NCI-H1092 treated with DMSO at 0.1 percent for 48 hours (cell line): ENCODE measurements at regions not wholly inside any gene's neighbourhood (a gene's known extent, or its start where the extent isn't known, plus 50 kb on each side); places are given as distances from the start of the nearest gene placed in this dataset.
"Not testable (repeated sequence)": the region's sequence is repeated elsewhere in the genome, so short reads cannot be mapped to it uniquely, and the experiment has no call there.

Source experiments
- DNase-seq: peaks from one replicate; lab custom pipeline; 2025; lab: John Stamatoyannopoulos, UW

DNA sequence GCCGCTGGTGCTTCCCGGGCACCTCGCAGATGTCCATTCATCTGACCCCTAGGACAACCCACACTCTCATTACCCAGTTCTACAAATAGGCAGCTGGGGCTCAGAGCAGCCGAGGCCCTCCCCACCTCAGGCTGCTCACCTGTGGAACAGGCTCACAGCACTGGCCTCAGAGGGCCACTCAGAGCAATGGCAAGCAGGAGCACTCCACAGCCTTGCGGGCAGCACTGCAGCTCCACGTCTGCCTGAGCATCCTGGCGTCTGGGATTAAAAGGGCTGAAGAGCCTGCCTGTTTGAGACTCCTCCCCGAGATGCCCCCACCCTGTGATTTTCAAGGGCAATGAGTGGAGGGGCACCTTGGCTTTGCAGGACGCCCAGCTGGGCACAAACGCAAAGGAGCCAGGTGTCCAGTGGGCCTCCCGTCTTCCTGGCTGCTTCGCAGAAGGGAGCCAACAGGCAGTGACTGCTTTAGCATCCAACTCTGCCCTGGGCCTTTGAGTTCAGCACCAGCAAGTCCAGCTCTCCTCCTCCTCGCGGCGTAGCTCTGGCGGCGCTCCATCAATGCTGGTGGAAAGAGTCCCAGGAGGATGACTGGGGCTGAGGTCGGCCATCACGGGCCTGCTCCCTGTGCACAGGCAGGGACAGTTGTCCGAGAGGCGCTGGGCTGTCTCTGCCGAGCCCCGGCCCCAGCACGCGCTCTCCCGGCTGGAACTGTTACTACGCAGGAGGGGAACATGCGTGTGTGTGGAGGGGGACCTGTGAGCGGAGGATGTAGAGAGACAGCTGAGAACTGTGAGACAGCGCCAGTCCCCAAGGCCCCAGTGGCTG lies 297.2 kb downstream of the NDUFA10 start:
- DNase-seq, result no peak

DNA sequence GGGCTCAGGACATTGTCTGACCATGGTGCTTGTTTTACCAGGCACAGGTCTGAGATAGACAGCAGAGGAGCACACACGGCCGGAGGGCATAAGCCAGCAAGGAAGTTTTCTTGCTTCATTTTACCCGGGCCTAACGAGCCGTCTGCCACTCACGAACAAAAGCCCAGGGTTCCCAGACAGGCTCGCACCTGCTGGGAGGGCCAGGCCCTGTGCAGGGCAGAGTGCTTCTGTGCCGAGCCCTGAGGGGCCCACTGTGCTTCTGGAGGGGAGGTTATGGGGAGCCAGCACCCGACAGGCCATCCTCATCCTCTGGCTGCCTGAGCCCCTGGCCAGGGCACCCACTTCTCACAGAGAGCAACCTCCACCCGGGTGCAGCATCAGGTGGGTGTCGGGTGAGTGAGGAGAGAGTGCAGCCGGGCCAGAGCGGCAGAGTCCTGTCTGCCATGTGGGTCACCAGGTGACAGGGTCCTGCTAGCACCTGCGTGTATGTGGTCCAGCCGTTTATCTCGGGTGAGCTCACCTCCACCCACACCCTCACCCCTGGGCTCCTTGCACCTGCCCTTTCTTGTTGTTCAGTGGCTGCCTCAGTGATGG lies 297.9 kb downstream of the NDUFA10 start:
- DNase-seq, result no peak

DNA sequence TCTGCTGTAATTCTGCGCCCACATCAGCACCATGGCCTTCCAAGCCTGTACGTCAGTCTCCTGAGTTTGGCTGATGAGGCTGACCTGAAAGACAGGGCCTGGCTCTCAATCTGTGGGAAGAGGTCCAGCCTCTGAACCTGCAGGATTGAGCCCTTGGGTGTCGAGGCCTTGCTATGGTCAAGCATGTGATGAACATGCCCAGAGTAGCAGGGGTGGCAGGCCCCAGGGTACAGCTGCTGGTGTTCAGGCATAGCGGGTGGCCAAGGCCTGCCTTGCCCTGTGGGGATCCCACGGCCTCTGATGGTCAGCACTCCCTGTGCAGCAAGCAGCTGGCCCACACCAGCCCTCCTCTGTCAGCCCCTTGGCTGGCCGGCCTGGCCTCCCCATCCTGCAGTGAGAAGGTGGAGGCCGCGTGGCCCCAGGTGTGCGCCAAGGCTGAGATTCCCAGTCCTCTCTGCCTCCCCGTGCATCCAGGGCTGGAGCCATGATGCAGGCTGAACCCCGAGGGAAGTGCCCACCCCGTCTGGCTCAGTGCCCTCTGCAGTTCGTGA lies 298.4 kb downstream of the NDUFA10 start:
- DNase-seq, result no peak

DNA sequence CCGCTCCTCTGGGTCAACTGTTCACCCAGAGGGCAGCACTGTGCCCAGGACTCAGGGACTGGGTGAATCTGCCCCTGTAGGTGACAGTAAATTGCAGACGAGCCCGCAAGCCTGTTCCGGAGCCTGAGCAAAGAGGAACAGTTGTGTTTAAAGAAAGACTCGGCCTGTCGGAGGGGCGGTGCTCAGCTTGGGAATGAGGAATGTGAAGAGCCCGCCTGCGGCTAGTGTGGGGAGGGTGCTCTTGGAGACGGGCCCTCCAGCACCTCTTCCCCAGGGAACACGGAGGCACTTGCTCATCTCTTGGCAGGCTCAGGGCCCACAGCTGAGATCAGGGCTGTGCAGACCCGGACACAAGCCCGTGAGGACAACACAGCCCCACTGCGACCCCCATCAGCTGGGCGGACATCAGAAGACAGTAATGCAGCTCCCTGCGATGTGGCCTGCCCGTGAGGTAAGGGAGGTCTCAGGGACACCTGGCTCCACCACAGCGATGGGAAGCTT lies 299.0 kb downstream of the NDUFA10 start:
- no peak for DNase-seq

DNA sequence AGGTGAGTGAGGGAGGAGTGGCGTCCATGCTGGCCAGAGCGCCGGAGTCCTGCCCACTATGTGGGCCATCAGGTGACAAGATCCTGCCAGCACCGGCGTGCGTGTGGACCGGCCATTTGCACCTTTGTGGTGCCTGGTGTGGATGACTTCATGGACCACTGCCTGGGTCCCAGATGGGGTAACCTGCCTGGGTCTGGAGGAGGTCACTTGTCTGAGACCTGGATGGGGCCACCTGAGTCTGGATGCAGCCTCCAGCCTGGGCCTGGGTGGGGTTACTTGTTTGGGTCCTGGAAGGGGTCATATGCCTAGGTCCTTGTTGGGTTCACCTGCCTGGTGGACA lies 299.6 kb downstream of the NDUFA10 start:
- DNase-seq, result no peak

DNA sequence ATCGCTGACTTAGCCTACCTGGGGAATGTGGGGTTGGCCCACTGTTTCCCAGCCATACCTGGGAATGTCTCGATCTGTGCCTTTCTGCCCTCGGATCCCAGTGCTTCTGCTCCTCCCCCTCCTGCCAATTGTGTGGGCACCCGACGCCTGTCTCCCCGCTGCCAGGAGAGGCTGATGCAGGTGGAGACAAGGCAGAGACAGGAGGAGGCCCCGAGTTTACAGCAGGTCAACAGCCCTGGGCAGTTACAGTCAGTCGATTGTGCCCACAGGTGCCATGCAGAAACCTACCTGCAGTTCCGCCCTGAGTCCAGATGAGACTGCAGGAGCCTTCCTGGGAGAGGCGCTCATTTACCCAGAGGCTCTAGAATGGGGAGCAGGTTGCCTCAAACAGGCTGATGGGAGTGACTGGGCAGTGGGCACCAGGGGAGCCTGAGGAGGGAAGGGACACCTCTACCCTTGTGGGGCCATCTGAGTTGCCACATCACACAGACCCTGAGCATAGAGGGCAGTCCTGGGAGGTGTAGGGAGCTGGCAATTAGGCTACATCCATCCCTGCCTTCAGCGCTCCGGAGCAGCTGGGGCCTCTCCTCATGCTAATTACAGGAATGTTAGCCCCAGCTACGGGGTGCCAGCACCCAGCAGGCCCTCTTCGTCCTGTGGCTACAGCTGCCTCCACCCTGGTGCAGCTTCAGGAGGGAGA lies 300.1 kb downstream of the NDUFA10 start:
- no peak for DNase-seq

DNA sequence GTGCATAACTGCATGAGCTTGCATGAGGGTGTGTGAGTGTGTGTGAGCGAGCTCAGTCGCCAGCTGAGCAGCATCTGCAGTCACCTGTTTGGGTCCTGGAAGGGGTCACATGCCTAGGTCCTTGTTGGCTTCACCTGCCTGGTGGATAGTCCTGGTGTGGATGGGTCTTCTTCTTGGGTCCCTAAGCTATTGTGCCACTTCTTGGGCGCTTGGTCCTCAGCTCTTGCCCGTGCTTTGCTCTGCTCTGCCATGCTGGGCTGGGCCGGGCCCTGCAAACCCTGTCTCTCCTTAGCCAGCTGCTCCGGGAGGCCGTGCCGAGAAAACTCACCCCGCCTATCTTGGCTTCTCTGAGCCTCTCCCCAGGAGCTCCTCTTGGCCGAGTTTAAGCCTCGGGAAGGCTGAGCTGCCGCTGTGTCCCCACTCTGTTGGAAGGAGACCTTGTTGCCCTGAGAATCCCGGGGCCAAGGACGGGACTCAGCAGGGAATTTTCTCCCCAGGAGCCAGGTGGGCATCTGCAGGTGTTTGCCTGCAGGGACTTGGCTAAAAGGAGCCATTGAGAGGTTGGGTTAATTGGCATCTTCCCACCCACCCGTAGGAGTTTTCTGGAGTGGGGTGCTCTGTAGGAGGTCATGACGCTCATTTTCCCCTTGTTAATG lies 300.8 kb downstream of the NDUFA10 start:
- no peak for DNase-seq

DNA sequence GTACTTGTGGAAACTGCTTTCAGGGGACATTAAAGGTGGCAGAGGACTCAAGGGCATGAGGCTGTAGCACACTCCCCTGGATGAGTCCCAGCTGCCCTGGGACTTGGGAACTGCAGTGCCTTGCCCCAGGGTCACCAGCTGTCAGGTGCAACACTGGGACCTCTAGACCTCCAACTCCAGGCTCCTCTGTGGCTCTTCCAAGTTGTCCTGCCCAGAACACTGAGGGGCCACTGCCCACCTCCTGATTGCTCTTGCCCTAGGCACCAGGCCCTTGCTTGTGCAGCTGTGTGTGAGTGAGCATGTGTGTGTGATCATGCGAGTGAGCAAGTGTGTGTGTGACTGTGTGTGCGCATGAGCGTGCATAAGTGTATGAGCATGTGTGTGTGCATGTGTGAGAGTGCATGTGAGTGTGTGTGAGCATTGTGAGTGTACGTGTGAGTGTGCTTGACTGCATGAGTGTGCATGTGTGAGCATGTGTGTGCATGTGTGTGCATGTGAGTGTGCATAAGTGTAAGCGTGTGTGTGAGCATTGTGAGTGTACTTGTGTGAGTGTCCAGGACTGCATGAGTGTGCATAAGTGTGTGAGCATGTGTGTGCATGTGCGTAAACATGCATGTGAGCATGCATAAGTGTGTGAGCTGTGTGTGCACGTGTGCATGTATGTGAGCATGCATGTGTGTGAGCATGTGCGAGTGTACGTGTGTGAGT lies 301.5 kb downstream of the NDUFA10 start:
- DNase-seq, result no peak

DNA sequence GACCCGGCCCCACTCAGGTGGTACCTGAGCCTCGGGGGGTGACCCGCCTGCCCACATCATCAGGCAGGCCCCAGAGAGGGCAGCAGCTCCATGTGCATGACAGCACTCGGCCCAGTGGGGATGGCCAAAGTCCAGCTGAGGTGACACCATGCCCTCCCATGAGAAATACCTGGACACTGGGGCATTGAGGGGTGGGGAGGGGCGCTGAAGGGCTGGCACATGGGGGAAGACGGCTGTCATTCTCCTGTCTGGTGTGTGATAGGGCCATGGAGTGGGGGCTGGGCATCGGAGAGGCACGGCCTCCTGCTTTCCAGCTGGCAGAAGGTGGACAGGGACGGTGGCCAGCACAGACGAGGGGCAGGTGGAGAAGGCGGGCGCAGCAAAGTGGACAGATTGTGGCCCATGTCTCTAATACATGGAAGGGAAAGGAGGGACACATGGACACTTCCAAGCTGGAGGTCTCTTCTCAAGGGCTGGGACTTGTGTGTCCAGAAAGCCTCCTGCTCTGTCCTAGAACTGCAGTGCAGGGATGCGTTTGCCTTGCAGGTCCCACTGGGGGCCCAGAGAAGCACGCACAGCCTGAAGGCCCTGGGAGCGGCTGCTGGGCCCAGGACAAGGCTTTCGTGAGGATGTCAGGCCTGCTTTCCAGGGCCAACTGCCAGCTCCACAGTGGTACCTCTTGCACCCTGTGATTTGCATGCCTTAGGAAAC lies 302.2 kb downstream of the NDUFA10 start:
- DNase-seq, result no peak

DNA sequence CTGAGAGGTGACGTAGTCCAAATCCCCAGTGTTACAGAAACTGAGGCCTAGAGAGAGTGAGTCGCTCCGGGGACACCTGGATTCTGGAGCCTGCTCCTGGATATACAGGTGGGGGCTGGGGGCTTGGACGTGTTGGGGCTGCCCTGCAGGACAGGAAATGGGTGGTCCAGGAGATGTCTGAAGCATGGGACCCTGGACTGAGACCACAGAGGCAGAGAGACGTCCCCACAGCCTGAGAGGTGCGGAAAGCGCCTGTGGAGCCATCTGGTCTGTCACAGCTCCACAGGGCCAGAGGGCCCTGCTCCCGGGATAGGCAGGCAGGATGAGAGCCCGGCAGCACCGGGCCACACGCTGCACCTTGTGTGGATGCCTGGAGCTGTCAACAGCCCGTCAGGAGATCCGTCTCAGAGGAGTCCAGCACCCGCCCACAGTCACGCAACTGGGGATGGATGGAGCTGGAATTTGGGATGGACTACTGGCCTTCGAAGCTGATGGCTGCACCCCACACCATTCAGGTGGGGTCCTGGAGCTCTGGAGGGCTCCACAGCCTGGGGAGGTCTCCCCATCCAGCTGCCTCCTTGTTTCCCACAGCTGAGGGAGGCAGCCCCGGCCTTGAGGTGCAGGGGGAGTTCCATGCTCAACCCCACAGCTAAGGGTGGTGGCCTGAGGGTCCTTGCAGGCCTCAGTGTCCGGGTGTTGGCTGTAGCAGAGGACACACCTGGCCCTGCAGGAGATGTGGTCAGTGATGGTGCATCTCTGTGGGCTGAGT lies 303.0 kb downstream of the NDUFA10 start:
- DNase-seq, result no peak

DNA sequence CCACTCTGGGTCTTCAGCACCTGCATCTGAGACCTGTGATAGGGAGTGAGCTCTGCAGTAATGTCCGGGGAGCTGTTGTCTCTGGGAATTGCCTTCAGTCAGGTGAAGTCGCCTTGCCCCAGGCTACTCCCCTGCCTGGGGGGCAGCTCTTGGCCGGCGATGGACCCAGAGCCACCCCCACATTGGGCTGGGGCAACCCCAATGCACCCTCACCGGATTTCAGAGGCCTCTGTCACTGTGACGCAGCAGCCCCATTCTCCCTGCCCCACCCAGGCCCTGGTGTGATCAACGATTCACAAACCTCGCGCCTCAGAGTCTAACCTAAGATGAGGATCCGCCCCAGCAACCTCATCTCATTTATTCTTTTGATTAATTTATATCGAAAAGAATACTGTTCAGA lies 303.6 kb downstream of the NDUFA10 start:
- no peak for DNase-seq

DNA sequence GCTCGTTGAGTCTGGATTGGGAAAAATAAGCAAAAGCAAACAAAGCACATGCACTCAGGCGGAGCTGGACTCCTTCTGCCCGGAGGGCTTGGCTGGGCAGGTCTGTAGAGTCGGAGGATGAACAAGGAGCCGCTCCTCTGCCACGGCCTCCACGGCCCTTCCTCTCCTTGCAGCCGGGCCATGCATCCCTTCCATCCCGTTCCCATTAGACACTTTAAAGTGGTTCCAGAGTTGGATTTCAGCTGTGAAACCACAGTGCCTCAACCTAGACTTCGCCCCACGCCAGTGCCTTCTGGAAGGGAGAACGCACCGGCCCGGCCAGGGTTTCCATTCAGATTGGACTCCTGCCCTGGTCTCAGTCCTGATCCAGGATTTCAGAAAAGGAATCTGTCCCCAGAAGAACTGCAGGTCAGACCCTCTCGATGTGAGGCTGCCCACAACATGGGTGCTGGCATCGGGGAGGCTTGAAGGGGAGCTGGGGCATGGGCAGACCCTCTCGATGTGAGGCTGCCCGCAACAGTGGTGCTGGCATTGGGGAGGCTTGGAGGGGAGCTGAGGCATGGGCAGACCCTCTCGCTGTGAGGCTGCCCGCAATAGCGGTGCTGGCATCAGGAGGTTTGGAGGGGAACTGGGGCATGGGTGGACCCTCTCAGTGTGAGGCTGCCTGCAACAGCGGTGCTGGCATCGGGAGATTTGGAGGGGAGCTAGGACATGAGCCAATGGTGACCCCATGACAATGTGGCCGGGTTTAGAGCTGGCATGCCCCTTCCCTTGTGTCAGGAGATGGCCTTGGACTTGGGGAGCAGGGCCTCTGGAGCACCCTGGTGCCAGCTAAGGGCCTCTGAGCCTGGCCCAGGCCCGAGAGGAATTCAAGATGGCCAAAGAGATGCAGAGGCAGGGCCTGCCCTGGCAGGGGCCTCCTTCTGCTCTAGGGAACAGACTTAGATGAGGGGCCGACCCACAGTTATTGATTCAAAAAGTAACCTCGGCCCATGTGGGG lies 304.5 kb downstream of the NDUFA10 start:
- DNase-seq, result no peak

DNA sequence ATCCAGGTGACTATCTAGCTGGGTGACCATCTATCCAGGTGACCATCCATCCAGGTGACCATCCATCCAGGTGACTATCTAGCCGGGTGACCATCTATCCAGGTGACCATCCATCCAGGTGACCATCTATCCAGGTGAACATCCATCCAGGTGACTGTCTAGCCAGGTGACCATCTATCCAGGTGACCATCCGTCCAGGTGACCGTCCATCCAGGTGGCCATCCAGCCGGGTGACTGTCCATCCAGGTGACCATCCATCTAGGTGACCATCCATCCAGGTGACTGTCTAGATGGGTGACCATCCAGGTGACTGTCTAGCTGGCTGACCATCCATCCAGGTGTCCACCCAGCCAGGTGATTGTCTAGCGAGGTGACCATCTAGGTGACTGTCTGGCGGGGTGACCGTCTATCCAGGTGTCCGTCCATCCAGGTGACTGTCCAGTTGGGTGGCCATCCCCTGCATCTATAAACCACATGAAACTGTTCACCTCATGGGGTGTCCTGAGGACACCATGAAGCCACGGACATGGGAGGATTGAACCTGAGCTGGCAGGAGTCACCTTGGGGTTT lies 305.3 kb downstream of the NDUFA10 start:
- DNase-seq, result no peak

DNA sequence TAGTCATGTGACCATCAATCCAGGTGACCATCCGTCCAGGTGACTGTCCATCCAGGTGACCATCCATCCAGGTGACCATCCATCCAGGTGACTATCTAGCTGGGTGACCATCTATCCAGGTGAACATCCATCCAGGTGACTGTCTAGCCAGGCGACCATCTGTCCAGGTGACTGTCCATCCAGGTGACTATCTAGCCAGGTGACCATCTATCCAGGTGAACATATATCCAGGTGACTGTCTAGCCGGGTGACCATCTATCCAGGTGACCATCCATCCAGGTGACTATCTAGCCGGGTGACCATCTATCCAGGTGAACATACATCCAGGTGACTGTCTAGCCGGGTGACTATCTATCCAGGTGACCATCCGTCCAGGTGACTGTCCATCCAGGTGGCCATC lies 306.2 kb downstream of the NDUFA10 start:
- not testable (repeated sequence) for DNase-seq

DNA sequence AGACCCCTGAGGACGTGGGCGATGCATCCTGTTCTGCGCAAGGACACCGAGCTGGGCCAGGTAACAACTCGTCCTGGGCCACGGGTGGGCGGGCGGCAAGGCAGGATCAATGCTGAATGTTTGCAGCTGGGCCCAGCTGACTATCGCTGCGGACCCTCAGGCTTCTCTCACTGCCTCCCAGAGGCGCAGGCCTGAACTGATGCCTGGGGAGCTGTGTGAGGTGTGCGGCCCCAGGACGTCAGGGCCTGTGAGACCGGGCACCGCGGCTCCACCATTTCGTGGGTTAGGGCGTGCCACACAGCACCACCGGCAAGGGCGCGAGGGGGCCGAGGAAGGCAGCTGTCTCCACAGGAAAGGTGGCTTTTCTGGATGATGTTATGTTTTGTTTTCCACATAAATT lies 307.4 kb downstream of the NDUFA10 start:
- DNase-seq, result no peak

DNA sequence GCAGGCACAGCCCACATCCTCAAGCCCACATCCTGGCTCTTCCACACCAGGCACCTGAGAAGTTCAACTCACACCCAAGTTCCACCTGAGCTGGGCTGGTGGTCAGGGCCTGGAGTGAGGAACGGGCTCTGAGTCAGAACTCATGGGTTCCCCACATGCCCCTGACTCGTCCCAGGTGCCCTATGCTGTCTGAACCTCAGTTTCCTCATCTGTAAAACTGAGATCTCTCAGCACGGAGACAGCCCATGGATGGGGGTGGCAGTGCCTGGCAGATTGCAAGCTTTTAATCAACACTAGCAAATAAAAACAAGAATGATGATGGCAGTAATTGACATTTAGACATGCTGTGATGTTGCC lies 307.8 kb downstream of the NDUFA10 start:
- no peak for DNase-seq

DNA sequence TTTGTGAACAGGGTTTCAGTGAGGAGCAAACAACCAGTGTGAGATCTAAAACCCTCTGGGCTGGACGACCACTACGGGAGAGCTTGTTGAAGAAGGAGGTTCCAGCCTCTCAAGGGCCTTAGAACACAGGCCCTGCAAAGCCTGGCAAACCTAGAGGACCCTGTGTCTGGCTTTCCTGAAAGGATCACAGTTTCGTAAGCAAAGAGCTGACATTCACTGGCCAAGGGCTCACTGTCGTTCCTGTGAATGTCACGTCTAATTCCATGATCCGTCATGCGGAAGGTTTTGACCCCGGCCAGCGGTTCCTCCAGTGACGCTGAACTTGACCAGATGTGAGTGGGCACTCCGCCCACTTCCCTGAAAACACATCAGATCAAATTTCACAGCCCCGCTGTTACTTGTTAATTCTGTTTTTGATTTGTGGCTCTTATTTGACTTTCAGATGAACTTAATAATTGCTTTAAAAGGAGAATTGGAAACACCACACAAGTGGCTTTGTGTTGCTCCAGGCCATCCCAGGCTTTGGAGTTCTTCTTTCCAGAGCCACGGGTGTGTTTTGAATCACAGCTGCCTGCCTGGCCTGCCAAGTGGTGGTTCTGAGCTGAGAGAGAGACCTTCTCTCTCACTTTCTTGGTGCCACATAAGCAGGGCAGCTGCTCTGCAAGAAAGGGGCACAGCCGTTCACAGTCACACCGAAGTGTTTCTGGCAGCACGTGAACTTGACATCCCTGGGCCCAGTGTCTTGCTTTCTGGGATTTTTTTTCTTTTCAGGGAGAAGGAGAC lies 308.4 kb downstream of the NDUFA10 start:
- no peak for DNase-seq

DNA sequence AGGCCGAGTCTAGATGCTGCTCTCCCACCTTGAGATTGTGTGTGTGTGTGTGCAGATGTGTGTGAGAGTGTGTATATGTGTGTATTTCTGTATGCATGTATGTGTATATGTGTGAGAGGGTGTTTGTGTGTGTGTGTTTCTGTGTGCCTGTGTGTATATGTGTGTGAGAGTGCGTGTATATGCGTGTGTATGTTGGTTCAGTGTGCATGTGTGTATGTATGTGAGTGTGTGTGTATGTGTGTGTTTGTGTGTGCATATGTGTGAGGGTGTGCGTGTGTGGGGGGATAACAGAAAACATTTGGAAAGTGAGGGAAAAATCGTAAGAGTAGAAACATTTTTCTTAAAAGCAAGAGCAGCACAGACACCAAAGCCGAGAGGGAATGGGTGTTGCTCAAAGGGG lies 309.1 kb downstream of the NDUFA10 start:
- no peak for DNase-seq
